K562 (cell line): ENCODE measurements at regions not wholly inside any gene's neighbourhood (a gene's known extent, or its start where the extent isn't known, plus 50 kb on each side); places are given as distances from the start of the nearest gene placed in this dataset.

Experiments
- ATAC-seq: fragments of 200-7000 bp; cut with Tn5 transposase; 3 replicates; pipeline ENCODE4 v1.9.1; 2020; ENCODE audit warnings: moderate library complexity
- BruUV-seq: library from RNA; stranded (reverse); fragments of 400-500 nt; replicated peaks from 2 replicates; lab custom pipeline; 2021; lab: Mats Ljungman, UMichigan
- CTCF ChIA-PET: fragments of 300-600 bp; formaldehyde crosslinking; extraction: SDS; loops from one replicate; lab custom pipeline; 2021; ENCODE audit warnings: low intra/inter-chr PET ratio; lab: Yijun Ruan, JAX
- POLR2A ChIA-PET: fragments of 300-600, 350-650 bp; sonication (Branson Sonifier 250); formaldehyde crosslinking; extraction: SDS; loops from one replicate; lab custom pipeline; 2021; ENCODE audit warnings: antibody characterized with exemption, inconsistent platforms; lab: Yijun Ruan, JAX
- DNase-seq, 4 experiments: peaks; one replicate each; pipeline versions ENCODE4 v3.0.0 to v3.0.0-alpha.2; 2011 to 2018; ENCODE audit warnings: low spot score in 3 of 4, mixed read lengths in 3 of 4; ENCODE audit errors: extremely low read depth in 1 of 4
- FAIRE-seq: peaks from 2 replicates; lab custom pipeline; 2011; peaks lifted over from hg19 to GRCh38; lab: Jason Lieb, UNC
- H2AFZ ChIP-seq: 2 replicates; pipeline ENCODE4 v1.6.0; 2011; ENCODE audit warnings: low read depth, low read length, control low read depth, inconsistent platforms
- H3K27ac ChIP-seq: fragments of 200-600 bp; 3 replicates; pipeline ENCODE4 v1.8.0; 2011; ENCODE audit warnings: low read depth, mild to moderate bottlenecking, control low read depth, inconsistent platforms, low read length, moderate library complexity, mixed read lengths; ENCODE audit errors: extremely low read depth
- H3K27me3 ChIP-seq, 2 experiments: fragments of 300-600 bp in 1 of 2; 2 replicates in 1 of 2; 3 replicates in 1 of 2; pipeline versions ENCODE4 v1.6.0 to v1.8.0; 2011; ENCODE audit warnings: inconsistent platforms in 2 of 2, low read length in 2 of 2, mild to moderate bottlenecking in 1 of 2, mixed read lengths in 1 of 2, moderate library complexity in 1 of 2; ENCODE audit not compliant: control insufficient read depth in 2 of 2, insufficient read depth in 2 of 2
- H3K36me3 ChIP-seq: fragments of 300-600 bp; 3 replicates; pipeline ENCODE4 v1.8.0; 2011; ENCODE audit warnings: mild to moderate bottlenecking, low read length, inconsistent platforms; ENCODE audit not compliant: control insufficient read depth, insufficient read depth
- H3K4me1 ChIP-seq, 2 experiments: fragments of 200-600 bp in 1 of 2; replicated peaks in 1 of 2; 2 replicates in 1 of 2; 3 replicates in 1 of 2; pipeline versions ENCODE4 v1.5.1 to v1.8.0; 2011; ENCODE audit warnings: inconsistent platforms in 2 of 2, low read length in 2 of 2, mild to moderate bottlenecking in 1 of 2, mixed read lengths in 1 of 2, moderate library complexity in 1 of 2; ENCODE audit not compliant: control insufficient read depth in 2 of 2, insufficient read depth in 2 of 2
- H3K4me2 ChIP-seq: 2 replicates; pipeline ENCODE4 v1.6.1; 2011; ENCODE audit warnings: low read length, control low read depth, inconsistent platforms, mixed read lengths; ENCODE audit not compliant: insufficient read depth
- H3K4me3 ChIP-seq: fragments of 200-600 bp; sonication (generic), shearing (Covaris generic); 2 replicates; pipeline ENCODE4 v1.5.1; 2016; ENCODE audit warnings: control low read depth, inconsistent platforms
- H3K79me2 ChIP-seq: fragments of 200-600 bp; 3 replicates; pipeline ENCODE4 v1.8.0; 2011; ENCODE audit warnings: low read length, inconsistent platforms; ENCODE audit not compliant: control insufficient read depth, insufficient read depth
- H3K9ac ChIP-seq, 2 experiments: 2 replicates each; pipeline versions ENCODE4 v1.6.0 to v1.6.1; 2011; ENCODE audit warnings: low read depth in 2 of 2, low read length in 2 of 2, control low read depth in 1 of 2, inconsistent platforms in 1 of 2, mild to moderate bottlenecking in 1 of 2, mixed read lengths in 1 of 2; ENCODE audit not compliant: insufficient read depth in 1 of 2
- H3K9me1 ChIP-seq: one replicate; pipeline ENCODE4 v1.6.0; 2011; ENCODE audit warnings: inconsistent platforms, mild to moderate bottlenecking, low read length, moderate library complexity; ENCODE audit not compliant: control insufficient read depth, insufficient read depth
- H3K9me3 ChIP-seq: replicated peaks from 2 replicates; pipeline ENCODE4 v1.5.1; 2011; ENCODE audit warnings: low read depth, low read length, inconsistent platforms; ENCODE audit not compliant: control insufficient read depth, insufficient read depth
- H4K20me1 ChIP-seq: replicated peaks from 2 replicates; pipeline ENCODE4 v1.6.1; 2011; ENCODE audit warnings: low read length, inconsistent platforms, mixed read lengths; ENCODE audit not compliant: control insufficient read depth, insufficient read depth
- MECOM ChIP-seq: fragments of 250-450 bp; sonication (Bioruptor Pico); IDR thresholded peaks from 2 replicates; pipeline ENCODE4 v1.8.0; 2022; ENCODE audit warnings: inconsistent platforms
- RBM25 ChIP-seq: fragments of 200-400 bp; formaldehyde crosslinking; IDR thresholded peaks from 2 replicates; pipeline ENCODE4 v1.6.1; 2018; ENCODE audit warnings: low read length, low read depth, moderate library complexity; ENCODE audit not compliant: severe bottlenecking
- ZNF436 ChIP-seq: fragments of 250-450, 450-650 bp; sonication (Bioruptor Pico); formaldehyde crosslinking; IDR thresholded peaks from 2 replicates; pipeline ENCODE4 v1.7.0; 2020; ENCODE audit warnings: mild to moderate bottlenecking
- whole genome bisulfite sequencing: fragments of 100-300 bp; shearing (Covaris generic); methylation state at CpG from one replicate; pipeline ENCODE4 v1.1.6; 2016; ENCODE audit warnings: low coverage, mixed read lengths; ENCODE audit not compliant: insufficient coverage; ENCODE audit errors: missing lambda C conversion rate; 5-methylcytosine and 5-hydroxymethylcytosine counted together
- in situ Hi-C: fragments of 300-500 bp; cut with MboI; formaldehyde crosslinking; loops from 4 replicates; pipeline ENCODE4 v1.15.0; 2018; ENCODE audit warnings: inconsistent platforms, mixed read lengths
- intact Hi-C: fragments of 100-400 bp; cut with micrococcal nuclease; formaldehyde crosslinking; loops from 2 replicates; pipeline ENCODE4 v1.14.2; 2022

- no peak for TF ChIP-seq ZNF436
Observed at GRCh38 chr15:69781411-69782125, 316.1 kb downstream of the TLE3 start (continued).

DNA sequence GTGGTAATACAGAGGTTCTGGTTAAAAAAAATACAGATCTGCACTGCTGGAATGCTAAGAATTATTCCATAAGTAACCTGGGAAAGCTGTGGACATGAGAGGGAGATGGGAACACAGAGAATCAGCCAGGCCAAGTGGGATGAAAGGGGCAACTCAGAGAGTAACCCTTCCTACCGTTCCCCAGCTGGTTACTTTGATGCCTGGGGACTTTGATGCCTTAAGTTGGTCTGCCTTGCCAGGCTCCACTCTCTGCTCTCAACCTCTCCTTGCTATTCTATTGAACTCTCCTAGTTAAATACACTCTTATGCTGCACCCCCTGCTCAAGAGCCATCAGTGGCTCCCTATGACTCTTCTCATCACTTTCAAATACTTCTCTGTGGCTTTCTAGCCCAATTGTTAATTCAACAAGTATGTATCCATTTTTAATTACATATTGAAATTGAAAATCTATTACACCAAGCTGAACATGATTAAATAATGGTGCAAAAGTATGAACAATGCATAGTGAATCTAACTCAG is 315.5 kb downstream of the TLE3 start:
- TF ChIP-seq RBM25 (peak; percentile 19), MECOM (CRISPR knock-in tag) (no peak)
- DNase-seq: no peak
- no peaks in the 10 kb centered on the region for H4K20me1 ChIP-seq
- H3K9me3 ChIP-seq: no peaks in the 10 kb centered on the region
- WGBS: 0% methylated on average over 1 of the region's 1 CpG
- no peak for ATAC-seq
- H3K9me1 ChIP-seq: no peaks in the 10 kb centered on the region
- H3K27ac ChIP-seq: no peak overlapping the region
- POLR2A ChIA-PET: interaction anchor here (1.5 kb wide), 1 partner anchor 14 kb away, joined by 6 read pairs; no protein-coding TSS in a partner anchor
- no peak overlapping the region for H3K4me3 ChIP-seq
- in situ Hi-C loops: no loop called here
- H3K79me2 ChIP-seq: no peaks in the 10 kb centered on the region
- CTCF ChIA-PET: no interaction called here
- peaks cover 0 to 2% of the 10 kb centered on the region in 2 experiments; a peak in 2 of 5 replicates for H3K27me3 ChIP-seq
- H3K9ac ChIP-seq: no peak overlapping the region
- BruUV-seq: no TSS peak
- no peak for FAIRE-seq
- no peak overlapping the region for H3K4me2 ChIP-seq
- no peak overlapping the region for H2AFZ ChIP-seq
- no peaks in the 10 kb centered on the region for H3K4me1 ChIP-seq
- H3K36me3 ChIP-seq: no peaks in the 10 kb centered on the region
- intact Hi-C loops: no loop called here
